T-helper 1 cell treated with Interleukin-12 subunit alpha and Interleukin-12 subunit beta and Interleukin-4 antibody, amounts not matched to agents 30 ng/mL and 1 ng/mL, for 36 hours (primary cell): ENCODE measurements at regions not wholly inside any gene's neighbourhood (a gene's known extent, or its start where the extent isn't known, plus 50 kb on each side); places are given as distances from the start of the nearest gene placed in this dataset.

Source experiments
- intact Hi-C: fragments of 100-400 bp; cut with micrococcal nuclease; formaldehyde crosslinking; loops from one replicate; pipeline ENCODE4 v1.15.1; 2024

DNA sequence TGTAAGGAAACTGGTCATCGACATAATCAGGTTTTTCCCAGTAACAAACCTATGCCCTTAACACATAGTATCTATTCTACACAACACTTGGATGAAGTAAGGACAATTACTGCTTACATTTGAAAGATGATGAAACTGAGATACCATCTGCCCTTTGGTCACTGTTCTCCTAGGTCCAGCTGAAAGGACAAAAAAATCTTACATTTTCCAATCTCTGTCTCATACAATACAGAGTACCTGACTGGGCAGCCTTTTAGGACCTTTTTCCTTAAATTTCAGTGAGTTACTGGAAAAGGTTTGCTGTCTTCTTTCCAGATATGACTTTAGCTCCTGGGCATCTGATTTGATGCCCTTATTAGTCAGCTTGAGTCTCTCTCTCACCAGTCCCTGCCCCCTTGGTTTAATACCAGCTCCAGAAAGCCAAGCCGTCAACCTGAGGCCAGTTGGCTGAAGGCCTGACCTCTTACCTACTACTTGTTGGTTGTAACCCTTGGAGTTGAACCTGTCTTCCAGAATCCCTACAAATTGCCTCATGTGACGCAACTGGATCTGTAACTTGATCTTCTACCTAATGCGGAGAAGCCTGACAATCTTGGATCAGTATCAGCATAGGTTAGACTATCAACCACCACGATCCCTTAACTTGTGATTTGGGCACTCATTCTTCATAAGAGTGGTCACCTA, 355.3 kb upstream of the ZNF385D start:
- intact Hi-C loops: no loop called here

DNA sequence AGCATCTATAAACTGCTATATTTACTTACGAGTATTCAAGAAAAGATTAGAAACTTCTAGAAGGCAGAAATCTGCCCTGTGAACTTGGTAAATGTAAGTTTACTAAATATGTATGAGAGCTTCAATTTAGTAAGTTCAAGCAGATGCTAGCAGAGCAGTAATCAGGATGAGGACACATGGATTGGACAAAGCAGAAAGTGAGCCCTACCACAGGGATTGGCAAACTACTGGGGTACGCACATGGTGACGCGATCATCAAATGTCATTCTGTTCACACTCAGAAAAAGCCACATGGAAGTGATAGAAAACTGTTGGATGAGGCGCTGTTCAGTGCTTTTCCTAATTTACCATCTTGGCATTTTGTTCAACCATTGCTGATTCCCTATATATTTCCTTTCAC, 360.2 kb upstream of the ZNF385D start:
- intact Hi-C loops: no loop called here

DNA sequence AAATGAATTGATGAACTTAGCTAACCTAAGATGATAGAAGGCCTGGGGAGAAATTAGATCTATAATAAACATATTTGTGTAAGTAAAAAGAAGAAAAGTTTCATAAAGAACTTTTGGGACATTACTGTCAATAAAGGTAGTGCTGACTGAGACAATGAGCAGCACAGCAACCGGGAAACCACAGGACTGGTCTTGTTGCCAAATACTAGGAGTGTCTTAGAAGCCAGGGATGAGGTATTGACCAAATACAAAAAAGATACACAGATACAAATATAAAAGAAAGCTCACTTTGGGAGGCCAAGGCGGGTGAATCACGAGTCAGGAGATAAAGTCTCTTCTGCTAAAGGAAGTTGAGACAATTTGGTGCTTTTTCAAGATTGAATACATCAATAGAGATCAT, 362.4 kb upstream of the ZNF385D start:
- intact Hi-C loops: no loop called here

DNA sequence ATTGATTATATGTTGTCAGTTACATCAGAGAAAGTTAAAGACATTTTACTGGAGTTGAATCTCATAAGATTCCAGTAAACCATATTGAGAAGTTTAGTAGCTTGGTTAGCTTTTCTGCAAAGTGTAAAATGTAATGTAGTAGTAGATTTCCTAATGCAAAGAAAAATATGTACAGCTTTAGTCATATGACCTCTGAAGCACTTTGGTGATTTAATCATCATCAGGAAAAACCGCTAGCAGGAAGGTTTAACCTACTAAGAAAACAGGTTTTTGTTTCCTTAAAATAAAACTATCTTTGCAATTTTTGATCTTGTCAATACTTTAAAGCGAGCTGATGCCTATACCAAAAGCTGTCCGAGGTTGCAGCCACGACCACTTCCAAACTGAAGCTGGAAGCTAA, 364.6 kb upstream of the ZNF385D start:
- intact Hi-C loops: loop anchor here (5.0 kb wide), 1 partner anchor 1603 kb away; no protein-coding TSS in a partner anchor

GRCh38 chr3:22117091-22117490, 366.1 kb upstream of the ZNF385D start:
- intact Hi-C loops: loop anchor here (2.0 to 5.0 kb wide), 2 partner anchors 1605 to 1776 kb away; no protein-coding TSS in a partner anchor

DNA sequence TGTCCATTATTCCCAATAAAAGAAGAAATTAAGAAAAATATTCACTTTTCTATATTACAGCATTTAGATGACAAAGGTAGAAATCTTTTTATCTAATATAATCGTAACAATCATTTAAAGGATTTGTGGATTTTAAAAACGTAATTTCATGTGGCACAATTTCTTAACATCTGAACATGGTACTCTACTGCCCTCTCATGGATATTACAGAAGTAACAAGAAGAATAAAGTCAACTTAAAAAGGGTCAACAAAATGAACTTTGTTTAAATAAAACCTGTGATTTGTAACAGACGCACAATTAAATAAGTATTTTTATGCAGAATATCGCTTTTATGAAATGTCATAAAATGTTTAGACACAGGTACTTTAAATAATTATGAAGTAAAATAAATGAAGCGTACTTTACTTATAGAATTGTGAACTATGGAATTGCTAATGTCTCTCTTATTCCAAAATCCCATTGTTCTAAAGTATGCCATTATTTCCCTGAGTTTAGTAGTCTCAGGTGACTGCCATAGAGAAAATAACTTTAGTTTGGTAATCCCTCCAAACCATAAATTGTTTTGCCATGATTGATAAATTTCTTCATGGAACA, 366.8 kb upstream of the ZNF385D start:
- intact Hi-C loops: loop anchor here (2.0 to 5.0 kb wide), 2 partner anchors 1606 to 1777 kb away; no protein-coding TSS in a partner anchor

DNA sequence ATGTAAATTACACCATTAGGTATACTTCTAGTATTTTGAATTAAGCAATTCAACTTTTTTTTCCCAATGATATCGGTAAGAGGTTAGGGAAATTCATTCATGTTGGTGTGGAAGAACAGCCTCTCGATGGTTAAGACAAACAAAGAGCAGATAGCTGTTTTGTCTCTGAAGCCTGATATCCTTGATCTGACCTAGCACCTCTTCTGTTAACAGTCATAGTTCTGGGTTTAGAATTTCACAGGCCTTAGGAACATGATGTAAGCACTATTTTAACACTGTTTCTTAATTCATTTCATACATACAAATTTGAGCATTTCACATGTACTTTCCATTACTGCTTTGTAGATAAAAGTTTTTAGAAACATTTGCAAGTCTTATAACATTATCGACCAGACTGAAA, 367.5 kb upstream of the ZNF385D start:
- intact Hi-C loops: loop anchor here (5.0 kb wide), 1 partner anchor 1606 kb away; no protein-coding TSS in a partner anchor

GRCh38 chr3:22121068-22121701, 370.2 kb upstream of the ZNF385D start:
- intact Hi-C loops: no loop called here

GRCh38 chr3:22122567-22122966, 371.6 kb upstream of the ZNF385D start:
- intact Hi-C loops: no loop called here

GRCh38 chr3:22129101-22129500, 378.1 kb upstream of the ZNF385D start:
- intact Hi-C loops: no loop called here

- intact Hi-C loops: no loop called here
These were observed 390.8 kb upstream of the ZNF385D start for GRCh38 chr3:22141769-22142168.

DNA sequence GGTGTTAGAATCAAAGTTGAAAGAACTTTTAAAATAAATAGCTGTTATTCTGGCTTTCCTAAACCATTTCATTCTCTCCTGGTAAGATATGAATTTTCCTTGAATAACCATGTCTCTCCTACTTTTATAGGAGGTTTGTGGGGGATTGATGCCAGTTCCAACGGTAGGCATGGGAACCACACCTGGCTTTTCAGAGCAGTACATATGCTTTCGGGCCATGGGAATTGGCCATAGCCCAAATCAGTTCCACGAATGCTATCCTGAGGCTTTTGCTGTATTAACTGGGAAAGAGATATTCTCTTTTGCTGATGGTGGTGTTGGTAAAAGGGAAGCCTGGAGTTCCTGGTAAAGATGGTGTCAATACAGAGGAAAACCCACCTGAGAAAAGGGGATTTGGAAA, 396.2 kb upstream of the ZNF385D start:
- intact Hi-C loops: no loop called here

GRCh38 chr3:22156868-22157267, 405.9 kb upstream of the ZNF385D start:
- intact Hi-C loops: no loop called here

- intact Hi-C loops: no loop called here
These were observed 406.8 kb upstream of the ZNF385D start for GRCh38 chr3:22157848-22158247.

DNA sequence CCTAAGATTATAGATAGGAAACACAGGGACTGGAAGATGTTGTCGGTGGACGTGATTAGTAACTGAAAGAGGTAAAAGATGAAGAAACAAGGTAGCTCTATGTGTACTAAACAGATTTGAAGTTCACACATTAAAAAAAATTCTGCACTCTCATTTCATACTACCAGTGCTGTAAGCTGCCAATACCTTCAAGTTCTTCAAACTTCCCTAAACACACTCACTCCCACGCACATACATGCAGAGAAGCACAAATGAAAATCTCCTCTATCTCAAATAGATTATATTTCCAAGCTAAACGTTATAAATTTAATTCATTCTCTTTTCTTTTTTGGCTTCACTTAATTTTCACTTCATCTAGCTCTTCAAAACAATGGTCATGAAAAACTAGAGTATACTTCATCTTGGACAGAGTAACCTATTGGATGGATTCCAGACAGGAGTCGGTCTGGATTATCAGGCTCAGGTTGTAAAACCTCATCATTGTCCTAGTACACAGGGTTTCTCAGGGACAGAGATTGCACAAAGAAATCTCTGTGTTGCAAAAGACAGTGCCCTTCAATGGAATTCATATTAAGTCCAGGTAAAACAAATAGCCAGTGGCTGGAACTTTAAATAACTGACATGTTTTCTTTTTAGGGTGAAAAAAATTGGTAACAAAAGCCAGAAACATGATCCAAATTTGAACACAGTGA, 408.1 kb upstream of the ZNF385D start:
- intact Hi-C loops: no loop called here

DNA sequence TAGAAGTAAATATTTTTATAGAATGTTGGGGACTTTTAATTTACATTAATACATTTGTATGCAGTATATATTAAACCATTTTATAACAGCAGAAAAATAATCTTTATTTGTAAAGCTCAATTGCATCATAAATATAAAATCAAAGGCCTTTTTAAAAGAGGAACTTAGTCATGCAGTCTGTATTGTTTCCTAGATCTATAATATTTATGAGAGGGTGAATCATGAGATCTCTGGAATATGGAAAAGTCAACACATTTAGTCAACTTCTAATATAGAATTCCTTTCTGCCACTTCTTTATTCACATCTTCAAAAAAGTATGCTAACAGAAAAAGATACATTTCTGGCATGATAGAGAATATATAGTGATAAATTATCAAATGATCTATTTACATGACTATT, 410.3 kb upstream of the ZNF385D start:
- intact Hi-C loops: no loop called here

GRCh38 chr3:22170370-22170769, 419.4 kb upstream of the ZNF385D start:
- intact Hi-C loops: no loop called here

GRCh38 chr3:22172964-22173363, 422.0 kb upstream of the ZNF385D start:
- intact Hi-C loops: no loop called here

GRCh38 chr3:22175947-22176346, 424.9 kb upstream of the ZNF385D start:
- intact Hi-C loops: no loop called here

DNA sequence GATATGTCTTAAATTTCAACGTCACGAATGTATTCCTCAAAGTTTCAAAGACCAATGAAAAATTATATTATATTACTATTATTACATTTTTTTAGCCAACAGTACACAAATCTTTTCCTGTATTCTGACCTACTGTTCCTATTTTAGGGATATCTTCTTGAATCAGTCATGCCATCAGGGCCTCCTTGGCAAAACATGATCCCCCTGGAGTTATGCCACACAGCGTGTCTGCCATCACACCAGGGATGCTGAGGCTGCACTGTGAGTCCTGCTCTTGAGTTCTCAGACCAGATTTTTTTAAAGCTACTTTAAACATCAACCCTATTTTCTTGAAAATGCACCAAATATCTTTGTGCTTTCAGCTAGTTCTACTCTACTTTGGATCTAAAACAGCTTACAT, 425.9 kb upstream of the ZNF385D start:
- intact Hi-C loops: no loop called here

- intact Hi-C loops: no loop called here
These were observed 438.6 kb upstream of the ZNF385D start for GRCh38 chr3:22189616-22190015.

- intact Hi-C loops: no loop called here
These were observed 448.1 kb upstream of the ZNF385D start for GRCh38 chr3:22199095-22199494.
